ENCODE measurements at regions not wholly inside any gene's neighbourhood (a gene's known extent, or its start where the extent isn't known, plus 50 kb on each side); places are given as distances from the start of the nearest gene placed in this dataset.

- H3K4me3 ChIP-seq (ENCODE audit: low read depth in 1 of 2, low read length in 2 of 2): peak overlapping the region in 1 of 2 donors; percentile 16
- H3K4me1 ChIP-seq (ENCODE audit: control insufficient read depth in 2 of 2, insufficient read depth in 2 of 2, low read length in 1 of 2): no peaks in the 10 kb centered on the region
- H3K27me3 ChIP-seq (ENCODE audit: control insufficient read depth in 1 of 2, insufficient read depth in 2 of 2, low read length in 2 of 2): no peaks in the 10 kb centered on the region
- H3K27ac ChIP-seq (ENCODE audit: low read depth in 2 of 2, low read length in 1 of 2): no peak overlapping the region
- H3K36me3 ChIP-seq (ENCODE audit: control insufficient read depth in 2 of 2, insufficient read depth in 2 of 2, low read length in 1 of 2): no peaks in the 10 kb centered on the region
- H3K9me3 ChIP-seq (ENCODE audit: control insufficient read depth in 2 of 2, insufficient read depth in 1 of 2, low read depth in 1 of 2, low read length in 1 of 2): no peaks in the 10 kb centered on the region
- 15 to 31% methylated on average over 5 of the region's 5 CpGs for WGBS, 2 donors
These were observed 344.1 kb downstream of the RFC3 start for GRCh38 chr13:34161931-34162543.

- H3K36me3 ChIP-seq (ENCODE audit: control insufficient read depth in 2 of 2, insufficient read depth in 2 of 2, low read length in 1 of 2): no peaks in the 10 kb centered on the region
- no peaks in the 10 kb centered on the region for H3K9me3 ChIP-seq (ENCODE audit: control insufficient read depth in 2 of 2, insufficient read depth in 1 of 2, low read depth in 1 of 2, low read length in 1 of 2)
- no peaks in the 10 kb centered on the region for H3K4me1 ChIP-seq (ENCODE audit: control insufficient read depth in 2 of 2, insufficient read depth in 2 of 2, low read length in 1 of 2)
- peak overlapping the region in 1 of 2 donors; percentile 44 for H3K27ac ChIP-seq (ENCODE audit: low read depth in 2 of 2, low read length in 1 of 2)
- H3K4me3 ChIP-seq (ENCODE audit: low read depth in 1 of 2, low read length in 2 of 2): no peak overlapping the region
- H3K27me3 ChIP-seq (ENCODE audit: control insufficient read depth in 1 of 2, insufficient read depth in 2 of 2, low read length in 2 of 2): no peaks in the 10 kb centered on the region
- 35 to 44% methylated on average over 3 of the region's 3 CpGs for WGBS, 2 donors
These were observed 344.6 kb downstream of the RFC3 start for GRCh38 chr13:34162544-34162933.

GRCh38 chr13:34164582-34164981, 346.6 kb downstream of the RFC3 start:
- Histone ChIP-seq H3K36me3 (ENCODE audit: control insufficient read depth in 2 of 2, insufficient read depth in 2 of 2, low read length in 1 of 2) (no peaks in the 10 kb centered on the region), H3K4me1 (ENCODE audit: control insufficient read depth in 2 of 2, insufficient read depth in 2 of 2, low read length in 1 of 2) (no peaks in the 10 kb centered on the region), H3K9me3 (ENCODE audit: control insufficient read depth in 2 of 2, insufficient read depth in 1 of 2, low read depth in 1 of 2, low read length in 1 of 2) (no peaks in the 10 kb centered on the region), H3K4me3 (ENCODE audit: low read depth in 1 of 2, low read length in 2 of 2) (no peak overlapping the region), H3K27ac (ENCODE audit: low read depth in 2 of 2, low read length in 1 of 2) (no peak overlapping the region), H3K27me3 (ENCODE audit: control insufficient read depth in 1 of 2, insufficient read depth in 2 of 2, low read length in 2 of 2) (no peaks in the 10 kb centered on the region)
- WGBS, 2 donors: 62 to 70% methylated on average over 6 of the region's 6 CpGs

- Histone ChIP-seq H3K27me3 (ENCODE audit: control insufficient read depth in 1 of 2, insufficient read depth in 2 of 2, low read length in 2 of 2) (no peaks in the 10 kb centered on the region), H3K4me3 (ENCODE audit: low read depth in 1 of 2, low read length in 2 of 2) (no peak overlapping the region), H3K27ac (ENCODE audit: low read depth in 2 of 2, low read length in 1 of 2) (no peak overlapping the region), H3K4me1 (ENCODE audit: control insufficient read depth in 2 of 2, insufficient read depth in 2 of 2, low read length in 1 of 2) (no peaks in the 10 kb centered on the region), H3K36me3 (ENCODE audit: control insufficient read depth in 2 of 2, insufficient read depth in 2 of 2, low read length in 1 of 2) (no peaks in the 10 kb centered on the region), H3K9me3 (ENCODE audit: control insufficient read depth in 2 of 2, insufficient read depth in 1 of 2, low read depth in 1 of 2, low read length in 1 of 2) (no peaks in the 10 kb centered on the region)
- 87 to 89% methylated on average over 7 of the region's 7 CpGs for WGBS, 2 donors
These were observed 347.2 kb downstream of the RFC3 start for GRCh38 chr13:34165158-34165557.

- WGBS, 2 donors: 95 to 97% methylated on average over 2 of the region's 2 CpGs
- no peaks in the 10 kb centered on the region for H3K4me1 ChIP-seq (ENCODE audit: control insufficient read depth in 2 of 2, insufficient read depth in 2 of 2, low read length in 1 of 2)
- no peak overlapping the region for H3K27ac ChIP-seq (ENCODE audit: low read depth in 2 of 2, low read length in 1 of 2)
- no peaks in the 10 kb centered on the region for H3K9me3 ChIP-seq (ENCODE audit: control insufficient read depth in 2 of 2, insufficient read depth in 1 of 2, low read depth in 1 of 2, low read length in 1 of 2)
- H3K36me3 ChIP-seq (ENCODE audit: control insufficient read depth in 2 of 2, insufficient read depth in 2 of 2, low read length in 1 of 2): no peaks in the 10 kb centered on the region
- no peak overlapping the region for H3K4me3 ChIP-seq (ENCODE audit: low read depth in 1 of 2, low read length in 2 of 2)
- no peaks in the 10 kb centered on the region for H3K27me3 ChIP-seq (ENCODE audit: control insufficient read depth in 1 of 2, insufficient read depth in 2 of 2, low read length in 2 of 2)
These were observed 348.5 kb downstream of the RFC3 start for GRCh38 chr13:34166406-34166805.

- H3K4me1 ChIP-seq (ENCODE audit: control insufficient read depth in 2 of 2, insufficient read depth in 2 of 2, low read length in 1 of 2): no peaks in the 10 kb centered on the region
- H3K27ac ChIP-seq (ENCODE audit: low read depth in 2 of 2, low read length in 1 of 2): no peak overlapping the region
- H3K27me3 ChIP-seq (ENCODE audit: control insufficient read depth in 1 of 2, insufficient read depth in 2 of 2, low read length in 2 of 2): no peaks in the 10 kb centered on the region
- no peaks in the 10 kb centered on the region for H3K9me3 ChIP-seq (ENCODE audit: control insufficient read depth in 2 of 2, insufficient read depth in 1 of 2, low read depth in 1 of 2, low read length in 1 of 2)
- no peaks in the 10 kb centered on the region for H3K36me3 ChIP-seq (ENCODE audit: control insufficient read depth in 2 of 2, insufficient read depth in 2 of 2, low read length in 1 of 2)
- no peak overlapping the region for H3K4me3 ChIP-seq (ENCODE audit: low read depth in 1 of 2, low read length in 2 of 2)
- 65 to 82% methylated on average over 2 of the region's 2 CpGs for WGBS, 2 donors
These were observed 349.4 kb downstream of the RFC3 start for GRCh38 chr13:34167347-34167746.

GRCh38 chr13:34172048-34172447, 354.1 kb downstream of the RFC3 start:
- Histone ChIP-seq H3K9me3 (ENCODE audit: control insufficient read depth in 2 of 2, insufficient read depth in 1 of 2, low read depth in 1 of 2, low read length in 1 of 2) (no peaks in the 10 kb centered on the region), H3K27me3 (ENCODE audit: control insufficient read depth in 1 of 2, insufficient read depth in 2 of 2, low read length in 2 of 2) (no peaks in the 10 kb centered on the region), H3K4me3 (ENCODE audit: low read depth in 1 of 2, low read length in 2 of 2) (no peak overlapping the region), H3K27ac (ENCODE audit: low read depth in 2 of 2, low read length in 1 of 2) (no peak overlapping the region), H3K36me3 (ENCODE audit: control insufficient read depth in 2 of 2, insufficient read depth in 2 of 2, low read length in 1 of 2) (no peaks in the 10 kb centered on the region), H3K4me1 (ENCODE audit: control insufficient read depth in 2 of 2, insufficient read depth in 2 of 2, low read length in 1 of 2) (no peaks in the 10 kb centered on the region)

- no peaks in the 10 kb centered on the region for H3K4me1 ChIP-seq (ENCODE audit: control insufficient read depth in 2 of 2, insufficient read depth in 2 of 2, low read length in 1 of 2)
- 82 to 88% methylated on average over 2 of the region's 2 CpGs for WGBS, 2 donors
- H3K9me3 ChIP-seq (ENCODE audit: control insufficient read depth in 2 of 2, insufficient read depth in 1 of 2, low read depth in 1 of 2, low read length in 1 of 2): no peaks in the 10 kb centered on the region
- H3K4me3 ChIP-seq (ENCODE audit: low read depth in 1 of 2, low read length in 2 of 2): no peak overlapping the region
- H3K36me3 ChIP-seq (ENCODE audit: control insufficient read depth in 2 of 2, insufficient read depth in 2 of 2, low read length in 1 of 2): no peaks in the 10 kb centered on the region
- H3K27ac ChIP-seq (ENCODE audit: low read depth in 2 of 2, low read length in 1 of 2): no peak overlapping the region
- H3K27me3 ChIP-seq (ENCODE audit: control insufficient read depth in 1 of 2, insufficient read depth in 2 of 2, low read length in 2 of 2): no peaks in the 10 kb centered on the region
These were observed 356.8 kb downstream of the RFC3 start for GRCh38 chr13:34174671-34175145.

- Histone ChIP-seq H3K36me3 (ENCODE audit: control insufficient read depth in 2 of 2, insufficient read depth in 2 of 2, low read length in 1 of 2) (no peaks in the 10 kb centered on the region), H3K4me3 (ENCODE audit: low read depth in 1 of 2, low read length in 2 of 2) (no peak overlapping the region), H3K4me1 (ENCODE audit: control insufficient read depth in 2 of 2, insufficient read depth in 2 of 2, low read length in 1 of 2) (no peaks in the 10 kb centered on the region), H3K27ac (ENCODE audit: low read depth in 2 of 2, low read length in 1 of 2) (no peak overlapping the region), H3K27me3 (ENCODE audit: control insufficient read depth in 1 of 2, insufficient read depth in 2 of 2, low read length in 2 of 2) (no peaks in the 10 kb centered on the region), H3K9me3 (ENCODE audit: control insufficient read depth in 2 of 2, insufficient read depth in 1 of 2, low read depth in 1 of 2, low read length in 1 of 2) (no peaks in the 10 kb centered on the region)
- WGBS, 2 donors: 84 to 88% methylated on average over 2 of the region's 2 CpGs
These were observed 357.6 kb downstream of the RFC3 start for GRCh38 chr13:34175551-34175950.

GRCh38 chr13:34176633-34177032, 358.7 kb downstream of the RFC3 start:
- Histone ChIP-seq H3K4me1 (ENCODE audit: control insufficient read depth in 2 of 2, insufficient read depth in 2 of 2, low read length in 1 of 2) (no peaks in the 10 kb centered on the region), H3K27me3 (ENCODE audit: control insufficient read depth in 1 of 2, insufficient read depth in 2 of 2, low read length in 2 of 2) (no peaks in the 10 kb centered on the region), H3K9me3 (ENCODE audit: control insufficient read depth in 2 of 2, insufficient read depth in 1 of 2, low read depth in 1 of 2, low read length in 1 of 2) (no peaks in the 10 kb centered on the region), H3K36me3 (ENCODE audit: control insufficient read depth in 2 of 2, insufficient read depth in 2 of 2, low read length in 1 of 2) (no peaks in the 10 kb centered on the region), H3K27ac (ENCODE audit: low read depth in 2 of 2, low read length in 1 of 2) (no peak overlapping the region), H3K4me3 (ENCODE audit: low read depth in 1 of 2, low read length in 2 of 2) (no peak overlapping the region)
- WGBS, 2 donors: 44 to 61% methylated on average over 5 of the region's 5 CpGs
